ENCODE measurements at regions not wholly inside any gene's neighbourhood (a gene's known extent, or its start where the extent isn't known, plus 50 kb on each side); places are given as distances from the start of the nearest gene placed in this dataset.
"Not testable (repeated sequence)": the region's sequence is repeated elsewhere in the genome, so short reads cannot be mapped to it uniquely, and the experiment has no call there.

DNA sequence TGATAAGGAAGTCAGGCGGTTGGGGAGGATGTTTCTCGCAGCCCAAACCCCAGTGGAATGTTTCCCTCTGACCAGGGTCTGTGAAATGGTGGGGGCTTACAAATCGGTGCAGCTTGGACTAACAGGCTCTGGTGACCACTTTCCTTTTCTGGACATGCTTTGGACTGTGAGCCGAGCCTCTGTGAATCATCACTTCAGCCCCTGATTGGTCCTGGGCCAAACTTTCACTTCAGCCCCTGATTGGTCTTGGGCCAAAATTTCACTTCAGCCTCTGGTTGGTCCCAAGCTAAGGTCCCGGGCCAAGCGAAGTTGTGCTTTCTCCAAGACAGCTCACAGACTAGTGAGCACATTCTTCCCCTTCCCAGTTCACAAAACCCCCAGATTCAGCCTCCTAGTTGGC, 223.7 kb upstream of the ANKRD20A1 start:
- DNase-seq (ENCODE audit: low read depth), result not testable (repeated sequence)

DNA sequence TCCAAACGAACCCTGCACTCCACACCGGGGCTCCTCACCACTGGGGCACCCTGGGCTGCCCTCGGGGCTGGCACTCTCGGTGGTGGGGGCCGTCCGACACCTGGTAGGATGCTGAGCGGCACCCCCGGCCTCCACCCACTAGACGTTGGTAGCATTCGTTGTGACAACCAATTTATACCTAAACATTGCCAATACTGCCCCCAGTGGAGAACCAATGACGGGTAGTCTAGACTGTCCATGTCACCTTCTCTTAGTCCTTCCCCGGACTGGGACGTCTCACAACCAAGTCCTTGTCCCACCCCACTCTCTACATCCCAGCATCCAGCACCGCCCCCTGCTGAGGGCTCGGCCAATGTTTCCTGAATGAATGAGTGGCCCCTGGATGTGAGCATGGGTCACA, 246.8 kb upstream of the ANKRD20A1 start:
- DNase-seq (ENCODE audit: low read depth), result not testable (repeated sequence)

DNA sequence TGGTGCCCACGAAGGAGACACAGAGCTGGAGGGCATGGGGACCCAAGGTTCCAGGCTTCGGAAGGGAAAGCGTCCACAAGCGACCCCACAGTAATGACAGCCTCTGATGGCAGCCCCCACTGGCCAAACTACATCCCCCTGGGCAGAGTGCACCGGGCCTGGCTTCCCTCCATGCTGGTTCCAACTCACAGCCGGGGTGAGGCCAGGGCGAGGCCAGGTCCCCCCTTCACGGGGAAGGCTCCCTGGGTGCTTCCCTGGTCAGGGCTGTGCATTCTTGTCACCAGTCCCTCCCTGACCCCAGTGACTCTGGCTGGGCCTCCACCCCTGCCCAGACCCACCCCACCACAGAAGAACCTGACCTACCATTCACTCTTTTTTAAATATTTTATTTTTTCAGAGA, 248.9 kb upstream of the ANKRD20A1 start:
- DNase-seq (ENCODE audit: low read depth), result not testable (repeated sequence)

DNA sequence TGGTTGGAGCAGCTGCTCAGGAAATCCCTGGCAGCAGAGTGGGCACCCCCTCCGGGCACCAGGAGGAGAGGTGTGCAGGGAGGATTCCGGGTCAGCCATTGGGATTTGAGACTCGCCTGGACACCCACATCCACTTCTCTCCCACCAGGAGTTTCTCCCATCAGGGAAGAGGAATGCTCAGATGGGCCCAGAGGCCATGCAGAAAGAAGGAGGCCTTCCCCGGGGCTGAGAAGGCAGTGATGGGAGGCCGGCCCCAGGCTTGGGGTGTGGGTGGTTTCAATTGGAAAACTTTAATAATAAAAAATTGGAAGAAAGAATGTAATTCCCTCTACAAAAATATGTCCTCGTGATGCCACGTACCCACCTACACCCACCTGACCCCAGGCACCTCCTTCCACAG, 249.3 kb upstream of the ANKRD20A1 start:
- DNase-seq (ENCODE audit: low read depth), result not testable (repeated sequence)

DNA sequence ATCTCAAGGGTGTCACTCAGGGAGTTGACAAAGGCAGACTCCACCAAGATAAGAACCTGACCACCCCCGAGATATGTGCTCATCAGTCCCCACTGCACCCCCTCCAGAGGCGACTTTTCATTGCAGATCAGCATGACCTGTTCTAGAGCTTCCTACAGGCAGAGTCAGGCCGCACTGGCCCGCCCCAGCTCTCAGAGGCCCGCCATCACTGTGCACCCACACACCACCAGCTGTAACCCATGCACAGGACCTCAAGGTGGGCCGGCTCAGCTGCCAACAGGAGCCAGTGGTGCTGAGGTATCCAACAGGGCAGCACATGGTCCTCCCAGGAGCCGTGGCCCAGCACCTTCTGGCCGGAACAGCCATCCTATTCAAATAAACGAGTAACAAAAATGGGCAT, 253.6 kb upstream of the ANKRD20A1 start:
- DNase-seq (ENCODE audit: low read depth), result not testable (repeated sequence)

DNA sequence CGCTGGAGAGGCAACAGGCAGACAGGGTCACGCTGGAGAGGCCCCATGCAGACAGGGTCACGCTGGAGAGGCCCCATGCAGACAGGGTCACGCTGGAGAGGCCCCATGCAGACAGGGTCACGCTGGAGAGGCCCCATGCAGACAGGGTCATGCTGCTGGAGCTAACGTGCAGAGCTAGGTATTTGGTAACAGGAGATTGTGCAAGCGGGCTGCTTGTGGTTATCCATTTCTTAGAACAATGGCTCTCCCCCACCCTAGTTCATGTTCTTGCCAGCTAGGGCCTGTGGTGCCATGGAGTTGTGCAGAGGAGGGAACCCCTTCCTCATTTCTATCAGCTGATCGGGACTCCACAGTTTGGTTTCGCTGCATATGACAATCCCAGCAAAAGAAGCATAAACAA, 255.1 kb upstream of the ANKRD20A1 start:
- DNase-seq (ENCODE audit: low read depth), result not testable (repeated sequence)

DNA sequence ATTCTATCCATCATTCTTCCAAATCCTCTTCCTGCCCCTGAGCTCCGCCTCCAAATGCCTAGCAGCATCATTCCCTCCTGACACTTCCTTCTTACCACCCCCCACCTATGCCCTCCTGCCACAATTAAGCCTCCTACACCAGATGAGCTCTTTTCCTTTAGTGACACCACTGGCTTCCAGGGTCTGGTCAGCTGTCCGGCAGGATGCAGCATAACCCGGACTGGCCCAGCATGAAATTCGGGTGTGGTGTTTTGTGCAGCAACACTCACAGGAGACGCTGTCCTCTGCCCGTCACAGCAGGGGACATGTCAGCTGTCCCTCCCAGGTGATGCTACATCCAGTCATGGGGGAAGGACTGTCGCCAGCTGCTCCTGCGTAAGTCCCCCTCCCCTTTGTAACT, 266.3 kb upstream of the ANKRD20A1 start:
- not testable (repeated sequence) for DNase-seq (ENCODE audit: low read depth)

DNA sequence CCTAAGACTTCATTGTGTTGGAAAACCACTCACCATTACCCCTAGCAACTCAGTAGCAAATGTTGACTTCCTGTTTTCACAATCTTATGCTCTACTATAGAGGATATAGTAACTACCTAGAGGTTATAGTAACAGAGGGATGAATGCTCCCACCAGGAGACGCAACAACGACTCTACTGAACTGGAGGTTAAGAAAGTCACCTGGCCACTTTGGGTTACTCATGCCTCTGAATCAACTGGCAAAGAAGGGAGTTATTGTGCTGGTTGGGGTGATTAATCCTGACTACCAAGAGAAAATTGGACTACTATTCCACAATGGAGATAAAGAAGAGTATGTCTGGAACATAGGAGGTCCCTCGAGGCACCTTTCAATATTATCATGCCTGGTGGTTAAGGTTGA, 302.9 kb upstream of the ANKRD20A1 start:
- not testable (repeated sequence) for DNase-seq (ENCODE audit: low read depth)

DNA sequence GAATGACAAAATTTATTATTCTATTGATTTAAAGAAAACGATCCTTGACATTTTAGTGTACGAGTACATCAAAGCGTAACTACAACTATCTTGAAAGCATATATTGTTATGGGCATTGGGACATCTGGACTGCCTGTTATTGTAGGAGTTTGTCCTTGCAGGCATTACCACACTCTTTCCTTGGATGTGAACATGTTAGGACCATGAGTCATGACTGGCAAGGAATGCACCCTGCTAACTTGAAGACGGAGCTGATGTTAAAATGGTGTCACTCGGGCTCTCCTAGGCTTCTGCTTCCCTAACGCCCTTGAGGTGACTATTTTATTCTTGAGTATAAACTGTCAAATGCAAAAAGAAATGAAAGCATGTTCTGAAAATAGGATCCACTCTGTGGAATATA, 308.7 kb upstream of the ANKRD20A1 start:
- DNase-seq (ENCODE audit: low read depth), result not testable (repeated sequence)

DNA sequence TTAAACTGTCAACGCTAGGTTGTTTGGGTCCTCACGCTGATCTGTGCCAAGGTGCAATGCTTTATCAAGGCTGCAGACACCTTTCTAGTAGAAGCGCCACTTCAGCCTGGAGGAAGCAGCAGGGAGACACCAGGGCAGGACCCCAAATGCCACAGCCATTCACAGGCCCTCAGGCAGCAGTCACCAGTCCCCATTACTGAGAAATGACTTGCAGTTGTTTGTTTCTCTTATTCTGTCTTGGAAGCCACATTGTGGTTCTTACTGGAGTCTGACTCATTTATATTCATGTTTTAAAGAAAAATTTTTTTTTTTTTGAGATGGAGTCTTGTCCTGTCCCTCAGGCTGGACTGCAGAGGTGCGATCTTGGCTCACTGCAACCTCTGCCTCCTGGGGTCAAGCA, 328.9 kb upstream of the ANKRD20A1 start:
- not testable (repeated sequence) for DNase-seq (ENCODE audit: low read depth)

DNA sequence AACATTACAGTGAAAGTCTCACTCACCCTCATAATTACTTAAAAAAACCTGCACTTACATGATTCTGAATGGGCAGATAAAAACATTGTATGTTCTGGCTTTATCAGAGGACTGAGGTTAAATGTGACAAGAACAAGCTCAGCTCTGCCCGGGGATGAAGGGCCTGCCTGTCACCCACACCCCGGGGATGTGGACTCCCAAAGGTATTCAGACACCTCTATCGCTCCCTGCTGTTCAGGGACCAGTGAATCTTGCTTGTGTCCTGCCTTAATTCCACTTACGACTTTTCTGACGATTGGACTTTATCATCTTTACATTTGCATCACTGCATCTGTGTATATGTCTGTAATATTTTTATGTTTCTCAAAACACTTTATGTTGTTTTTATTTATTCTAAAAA, 341.8 kb upstream of the ANKRD20A1 start:
- DNase-seq (ENCODE audit: low read depth), result not testable (repeated sequence)

DNA sequence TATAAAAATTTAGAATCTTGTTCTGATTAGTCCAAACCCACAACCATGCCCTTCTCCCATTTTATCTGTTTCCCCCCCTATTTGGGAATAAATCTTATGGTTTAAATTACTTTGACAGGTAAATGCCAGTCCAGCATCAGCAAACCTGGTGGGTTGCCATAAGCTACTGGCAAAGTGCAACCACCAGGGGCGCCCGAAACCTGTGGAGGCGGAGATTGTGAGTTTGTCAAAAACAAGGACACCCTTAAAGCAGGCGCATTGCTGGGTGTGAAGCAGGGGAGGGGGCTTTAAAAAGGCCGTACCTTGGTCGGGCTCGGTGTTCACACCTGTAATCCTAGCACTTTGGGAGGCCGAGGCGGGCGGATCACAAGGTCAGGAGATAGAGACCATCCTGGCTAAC, 344.1 kb upstream of the ANKRD20A1 start:
- DNase-seq (ENCODE audit: low read depth), result not testable (repeated sequence)

DNA sequence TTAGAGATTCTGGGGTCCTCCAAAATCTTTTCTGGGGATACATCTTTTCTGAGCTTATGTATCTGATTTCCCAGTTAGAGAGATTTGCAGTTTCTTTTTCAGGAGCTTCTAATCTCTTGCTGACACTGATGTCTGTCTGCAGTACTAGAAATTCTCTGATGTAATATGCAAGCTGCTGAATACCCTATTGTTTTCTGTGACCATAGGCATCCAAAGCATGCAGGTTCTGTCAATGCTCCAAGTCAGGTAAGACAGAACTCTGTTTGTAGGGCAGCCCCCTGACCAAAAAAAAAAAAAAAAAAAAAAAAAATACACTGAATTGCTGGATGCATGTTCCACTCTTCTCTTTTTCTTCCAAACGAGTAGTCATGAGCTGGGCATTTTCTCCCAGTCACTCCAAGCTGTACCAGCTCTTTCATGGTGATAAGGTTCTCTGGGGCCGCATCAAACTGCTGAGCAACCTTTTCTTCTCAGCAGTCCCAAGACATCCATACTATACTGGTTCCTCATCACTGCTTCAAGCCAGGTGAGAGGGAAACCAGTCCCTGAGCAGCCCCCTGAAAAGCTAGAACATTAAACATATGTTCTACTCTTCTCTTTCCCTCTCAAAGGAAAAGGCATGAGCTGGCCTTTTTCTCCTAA, 354.9 kb upstream of the ANKRD20A1 start:
- not testable (repeated sequence) for DNase-seq (ENCODE audit: low read depth)

DNA sequence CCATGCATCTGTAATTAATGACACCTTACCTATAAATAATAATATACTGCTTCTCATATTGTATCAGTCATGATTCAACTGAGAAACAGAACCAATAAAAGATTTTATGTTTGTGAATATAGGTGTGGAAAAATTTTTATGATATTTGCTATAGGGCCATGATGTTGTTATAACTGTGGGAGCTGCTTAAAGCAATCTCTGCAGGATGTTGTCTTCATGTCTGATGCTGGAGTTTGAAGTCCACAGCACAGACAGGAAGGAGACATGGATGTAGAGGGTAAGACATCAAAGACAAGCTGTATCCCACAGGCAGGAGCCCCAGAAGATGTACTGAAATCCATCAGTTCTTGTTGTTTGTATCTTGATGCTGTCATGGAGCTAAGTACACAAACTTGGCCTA, 366.7 kb upstream of the ANKRD20A1 start:
- DNase-seq (ENCODE audit: low read depth), result not testable (repeated sequence)

DNA sequence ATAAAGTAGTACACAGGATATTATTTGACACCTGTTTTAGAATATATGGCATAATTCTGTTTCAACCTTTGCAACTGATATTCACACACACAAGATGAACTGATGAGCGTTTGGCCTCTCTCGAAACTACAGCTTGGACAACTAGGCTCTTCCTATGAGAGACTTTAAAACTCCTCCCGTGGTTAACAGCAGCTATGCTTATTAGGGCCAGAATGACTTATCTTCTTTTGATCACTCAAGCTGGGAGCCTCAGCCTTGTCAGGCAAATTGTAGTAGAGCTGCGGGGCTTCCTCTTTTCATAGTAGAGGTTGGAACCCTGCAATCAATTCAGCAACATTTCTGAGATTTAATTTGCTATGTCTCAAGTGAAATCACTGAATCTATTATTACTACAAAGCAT, 381.3 kb upstream of the ANKRD20A1 start:
- not testable (repeated sequence) for DNase-seq (ENCODE audit: low read depth)

DNA sequence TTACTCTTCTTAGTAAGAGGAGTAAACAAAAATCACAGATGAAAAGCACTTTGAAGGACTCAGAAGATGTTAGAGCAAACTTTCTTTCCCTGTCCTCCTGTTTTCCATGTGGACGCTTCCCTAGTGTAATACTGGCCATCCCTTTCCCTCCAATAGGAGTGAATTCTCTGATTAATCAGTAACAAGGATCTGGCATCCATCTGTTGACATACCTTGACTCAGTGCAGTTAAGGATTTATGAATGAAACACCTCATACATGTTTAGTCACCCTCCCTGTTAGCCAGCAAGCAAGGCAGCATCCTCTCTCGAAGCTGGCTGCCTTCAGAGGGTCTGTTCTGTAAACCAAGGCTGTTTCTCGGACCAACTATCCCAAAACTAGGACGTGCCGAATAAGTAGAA, 388.0 kb upstream of the ANKRD20A1 start:
- not testable (repeated sequence) for DNase-seq (ENCODE audit: low read depth)

DNA sequence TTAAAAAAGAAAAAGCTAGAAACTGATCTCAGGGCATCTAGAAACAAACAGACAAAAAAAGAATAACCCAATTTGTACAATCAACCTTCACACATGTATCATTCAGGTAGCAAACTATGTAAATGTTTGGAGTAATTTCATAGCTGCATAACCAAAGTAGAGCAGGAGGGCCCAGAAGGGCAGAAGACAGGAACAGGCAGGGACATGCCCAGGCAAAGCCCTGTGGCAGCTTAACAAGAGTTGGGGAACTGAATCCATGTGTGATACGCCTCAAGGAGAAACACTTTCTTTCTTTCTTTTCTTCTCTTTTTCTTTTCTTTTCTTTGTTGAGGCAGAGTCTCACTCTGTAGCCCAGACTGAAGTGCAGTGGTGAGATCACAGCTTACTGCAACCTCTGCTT, 390.4 kb upstream of the ANKRD20A1 start:
- not testable (repeated sequence) for DNase-seq (ENCODE audit: low read depth)

DNA sequence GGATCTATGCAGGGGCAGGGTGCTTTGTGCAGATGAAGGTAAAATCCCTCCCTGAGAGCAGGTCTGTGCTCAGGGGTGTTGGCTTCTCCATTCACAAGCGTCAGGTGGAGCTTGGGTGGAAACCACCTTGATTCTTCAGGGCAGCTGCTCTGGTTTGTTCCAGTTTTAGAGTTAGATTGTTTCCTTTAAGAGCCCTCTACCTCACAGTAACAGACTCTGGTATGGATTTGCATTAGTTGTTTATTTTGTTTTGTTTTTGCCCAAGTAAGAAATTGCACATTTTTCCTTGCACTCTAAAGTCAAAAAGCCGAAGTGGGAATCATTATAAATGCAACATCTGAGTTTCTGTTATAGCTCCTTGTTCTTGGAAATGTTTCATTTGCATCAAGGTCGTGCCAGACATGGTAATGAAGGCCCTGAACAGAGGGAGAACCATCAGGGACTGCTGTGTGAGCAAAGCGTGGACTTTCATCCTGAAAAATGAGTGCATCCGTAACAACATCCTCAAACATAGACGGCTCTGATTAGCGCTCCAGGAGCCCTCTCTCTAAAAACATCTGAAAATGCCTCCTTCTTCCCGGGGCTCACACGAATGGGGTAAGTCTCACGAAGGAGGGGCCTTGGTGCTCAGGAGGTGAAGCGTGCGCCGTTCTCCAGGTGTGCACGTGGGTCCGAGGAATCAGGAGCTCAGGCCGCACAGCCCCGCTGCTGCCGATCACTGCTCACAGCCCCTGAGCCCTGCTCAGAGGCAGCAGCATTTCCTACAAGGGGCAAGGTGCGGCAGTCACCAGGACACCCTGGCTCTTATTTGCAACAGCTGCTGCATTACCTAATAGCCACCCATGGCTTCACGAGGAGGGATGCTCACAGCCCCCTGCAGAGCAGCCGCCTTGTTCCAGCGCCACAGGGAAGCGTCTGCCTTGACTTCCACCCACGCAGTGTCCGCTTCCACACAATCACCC, 396.7 kb upstream of the ANKRD20A1 start:
- not testable (repeated sequence) for DNase-seq (ENCODE audit: low read depth)

DNA sequence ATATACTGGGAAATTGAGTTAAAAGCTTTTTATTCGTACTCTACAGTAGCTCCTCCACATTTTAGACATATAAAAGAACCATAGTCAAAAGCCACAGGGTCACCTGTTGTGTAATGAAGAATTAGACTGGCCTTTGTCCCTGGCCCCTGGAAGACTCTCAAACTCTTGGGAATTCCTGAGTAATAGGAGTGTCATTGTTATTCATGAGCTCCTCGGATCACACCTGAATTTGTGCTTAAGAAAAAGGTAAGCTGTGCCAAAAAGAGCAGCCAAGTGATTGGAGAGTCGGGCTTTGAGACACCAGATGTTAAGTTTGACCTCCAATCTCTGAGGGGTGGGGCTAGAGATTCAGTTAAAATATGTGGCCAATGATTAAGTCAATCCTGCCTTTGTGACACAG, 405.8 kb upstream of the ANKRD20A1 start:
- not testable (repeated sequence) for DNase-seq (ENCODE audit: low read depth)

DNA sequence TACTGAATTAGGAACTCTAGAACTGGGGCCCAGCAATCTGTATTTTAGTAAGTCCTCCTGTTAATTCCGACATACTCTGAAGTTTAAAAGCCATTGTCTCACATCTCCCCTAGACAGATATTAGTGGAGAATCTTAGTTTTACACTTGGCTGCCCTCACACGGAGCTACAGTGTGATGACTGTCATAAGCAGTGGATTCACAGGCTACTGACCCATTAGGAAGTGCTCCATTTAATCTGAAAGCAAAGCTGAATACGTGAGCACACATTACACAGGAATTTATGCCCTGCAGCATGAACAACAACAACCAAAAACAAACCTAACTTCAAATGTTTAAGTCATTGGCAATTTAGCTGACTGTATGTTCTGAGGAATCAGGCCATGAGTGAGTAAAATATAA, 416.4 kb upstream of the ANKRD20A1 start:
- DNase-seq (ENCODE audit: low read depth), result not testable (repeated sequence)

DNA sequence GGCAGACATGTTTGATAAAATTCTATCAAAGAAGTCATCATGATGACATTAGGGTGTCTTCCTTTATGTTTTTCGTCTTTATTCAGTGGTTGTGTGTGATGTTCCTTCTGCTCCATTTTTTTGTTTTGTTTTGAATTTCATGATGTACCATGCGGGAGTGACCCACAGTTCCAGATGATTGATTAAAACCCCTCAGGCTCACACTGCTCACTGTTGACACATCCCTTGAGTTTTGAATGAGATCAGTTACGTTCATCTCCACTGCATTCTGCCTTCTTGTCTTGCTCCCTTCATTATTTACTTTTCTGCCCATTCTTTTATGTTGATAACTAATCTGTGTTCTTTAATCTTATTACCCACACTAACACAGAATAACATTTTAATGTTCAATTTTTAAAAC, 421.7 kb upstream of the ANKRD20A1 start:
- DNase-seq (ENCODE audit: low read depth), result not testable (repeated sequence)

DNA sequence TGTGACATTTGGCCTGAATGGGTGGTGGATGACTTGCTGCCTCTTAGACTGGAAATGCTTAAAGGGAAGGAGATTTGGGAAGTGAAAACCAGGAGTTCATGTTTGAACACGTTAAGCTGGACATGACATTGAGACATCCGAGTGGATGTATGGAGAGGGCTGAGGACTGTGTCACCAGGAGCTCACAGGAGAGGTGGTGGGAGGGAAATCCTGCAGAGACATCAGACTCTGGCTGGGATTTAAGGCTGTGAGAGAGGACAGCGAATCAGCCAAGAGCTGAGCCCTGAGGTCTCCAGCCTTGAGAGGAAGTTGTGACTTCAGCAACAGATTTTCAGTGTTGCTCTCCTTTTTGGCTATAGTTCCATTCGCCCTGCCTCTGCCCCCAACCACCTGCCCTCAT, 432.5 kb upstream of the SPATA31A3 start:
- not testable (repeated sequence) for DNase-seq (ENCODE audit: low read depth)

Measured in activated T-cell treated with anti-CD3 and anti-CD28 coated beads for 48 hours (primary cell).